GM12873 (cell line): ENCODE measurements at regions not wholly inside any gene's neighbourhood (a gene's known extent, or its start where the extent isn't known, plus 50 kb on each side); places are given as distances from the start of the nearest gene placed in this dataset.

Experiments used
- CTCF ChIP-seq: IDR thresholded peaks from 2 replicates; pipeline ENCODE4 v1.5.1; 2012; ENCODE audit warnings: low read depth, mild to moderate bottlenecking, moderate library complexity, low read length, control low read depth; ENCODE audit not compliant: insufficient read depth; ENCODE audit errors: missing control alignments

- TF ChIP-seq CTCF, result no peak
Observed at GRCh38 chr3:94179059-94179458, 116.2 kb downstream of the NSUN3 start.

GRCh38 chr3:94183551-94183950, 120.7 kb downstream of the NSUN3 start:
- TF ChIP-seq CTCF, result no peak

- no peak for TF ChIP-seq CTCF
Observed at GRCh38 chr3:94184781-94185180, 121.9 kb downstream of the NSUN3 start.

- TF ChIP-seq CTCF, result no peak
Observed at GRCh38 chr3:94185753-94186152, 122.9 kb downstream of the NSUN3 start.

- TF ChIP-seq CTCF, result no peak
Observed at GRCh38 chr3:94187697-94188096, 124.8 kb downstream of the NSUN3 start.

GRCh38 chr3:94195381-94195780, 132.5 kb downstream of the NSUN3 start:
- TF ChIP-seq CTCF, result no peak

GRCh38 chr3:94206291-94206690, 143.4 kb downstream of the NSUN3 start:
- no peak for TF ChIP-seq CTCF
